NOMO-1 treated with dmso at 0.1 percent for 144 hours (cell line): ENCODE measurements at regions not wholly inside any gene's neighbourhood (a gene's known extent, or its start where the extent isn't known, plus 50 kb on each side); places are given as distances from the start of the nearest gene placed in this dataset.
"Not testable (repeated sequence)": the region's sequence is repeated elsewhere in the genome, so short reads cannot be mapped to it uniquely, and the experiment has no call there.

Experiments used
- DNase-seq: peaks from one replicate; lab custom pipeline; 2025; ENCODE audit not compliant: unreplicated experiment; lab: John Stamatoyannopoulos, UW

GRCh38 chr6:86615299-86615698, 322.0 kb upstream of the HTR1E start:
- DNase-seq = no peak

- no peak for DNase-seq
These were observed 327.6 kb upstream of the HTR1E start for GRCh38 chr6:86609549-86610388.

DNA sequence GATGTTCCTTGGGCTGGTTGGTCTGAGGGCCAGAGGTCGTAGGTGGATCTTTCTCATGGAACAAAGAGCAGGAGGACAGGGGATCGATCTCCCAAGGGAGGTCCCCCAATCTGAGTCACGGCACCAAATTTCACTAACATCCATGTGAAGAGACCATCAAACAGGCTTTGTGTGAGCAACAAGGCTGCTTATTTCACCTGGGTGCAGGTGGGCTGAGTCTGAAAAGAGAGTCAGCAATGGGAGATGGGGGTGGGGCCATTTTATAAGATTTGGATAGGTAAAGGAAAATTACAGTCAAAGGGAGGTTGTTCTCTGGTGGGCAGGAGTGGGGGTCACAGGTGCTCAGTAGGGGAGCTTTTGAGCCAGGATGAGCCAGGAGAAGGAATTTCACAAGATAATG, 334.0 kb upstream of the HTR1E start:
- DNase-seq = not testable (repeated sequence)

- DNase-seq = not testable (repeated sequence)
These were observed 335.2 kb upstream of the HTR1E start for GRCh38 chr6:86602093-86602492.

DNA sequence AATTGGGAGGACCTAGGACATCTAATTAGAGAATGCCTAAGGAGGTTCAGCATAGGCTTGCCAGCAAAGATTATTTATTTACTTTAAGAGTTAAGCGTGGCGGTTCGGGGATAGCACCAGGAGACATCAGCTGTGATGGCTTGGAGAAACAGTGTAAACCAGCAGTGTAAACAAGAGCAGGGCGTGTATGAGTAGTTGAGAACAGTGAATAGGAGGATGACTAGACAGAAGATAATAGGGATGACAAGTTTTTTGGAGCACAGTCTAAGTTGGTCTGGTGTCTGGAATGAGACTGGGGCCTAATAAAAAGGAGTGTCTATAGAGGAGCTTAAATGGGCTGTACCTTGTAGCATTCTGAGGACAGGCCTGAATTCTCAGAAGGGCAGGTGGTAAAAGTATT, 338.4 kb upstream of the HTR1E start:
- DNase-seq = not testable (repeated sequence)

GRCh38 chr6:86595641-86596040, 341.7 kb upstream of the HTR1E start:
- no peak for DNase-seq

- no peak for DNase-seq
These were observed 351.1 kb upstream of the HTR1E start for GRCh38 chr6:86586195-86586594.

DNA sequence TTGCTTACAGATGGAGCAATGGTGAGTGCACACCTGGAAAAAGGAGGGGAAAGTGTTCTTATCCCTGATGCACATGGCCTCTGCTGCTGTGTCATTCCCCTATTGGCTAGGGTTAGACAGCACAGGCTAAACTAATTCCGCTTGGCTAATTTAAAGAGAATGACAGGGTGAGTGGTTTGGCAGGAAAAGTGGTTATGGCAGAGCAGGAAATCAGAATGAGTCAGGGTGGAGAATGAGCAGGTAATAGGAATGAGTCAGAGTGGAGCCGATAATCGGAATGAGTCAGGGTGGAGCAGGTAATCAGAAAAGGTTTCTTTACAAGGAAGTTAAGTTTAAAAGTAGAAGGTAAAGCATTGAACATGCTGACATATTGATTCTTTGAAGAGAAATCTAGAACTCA, 355.5 kb upstream of the HTR1E start:
- DNase-seq = no peak

- no peak for DNase-seq
These were observed 374.1 kb upstream of the HTR1E start for GRCh38 chr6:86563197-86563596.

- no peak for DNase-seq
These were observed 379.0 kb upstream of the HTR1E start for GRCh38 chr6:86558318-86558717.

GRCh38 chr6:86537292-86537861, 400.0 kb upstream of the HTR1E start:
- no peak for DNase-seq

GRCh38 chr6:86536121-86536520, 401.2 kb upstream of the HTR1E start:
- DNase-seq = no peak

DNA sequence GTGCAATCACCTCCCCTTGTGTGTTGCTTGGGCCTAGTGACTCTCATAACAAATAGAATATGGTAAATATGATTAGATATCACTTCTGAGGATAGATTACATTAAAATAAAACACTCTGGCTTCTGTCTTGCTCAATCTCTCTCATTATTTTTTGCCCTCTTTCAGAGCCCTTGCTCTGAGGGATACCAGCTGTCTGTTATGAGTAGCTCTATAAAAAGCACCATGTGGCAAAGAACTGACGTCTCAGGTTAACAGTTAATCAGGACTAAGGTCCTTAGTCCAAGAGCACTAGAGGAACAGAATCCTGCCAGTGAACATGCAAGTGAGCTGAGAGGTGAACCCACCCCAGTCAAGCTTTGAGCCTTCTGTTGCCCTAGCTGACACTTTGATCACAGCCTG, 402.2 kb upstream of the HTR1E start:
- no peak for DNase-seq

- DNase-seq = no peak
These were observed 407.7 kb upstream of the HTR1E start for GRCh38 chr6:86529635-86530034.

DNA sequence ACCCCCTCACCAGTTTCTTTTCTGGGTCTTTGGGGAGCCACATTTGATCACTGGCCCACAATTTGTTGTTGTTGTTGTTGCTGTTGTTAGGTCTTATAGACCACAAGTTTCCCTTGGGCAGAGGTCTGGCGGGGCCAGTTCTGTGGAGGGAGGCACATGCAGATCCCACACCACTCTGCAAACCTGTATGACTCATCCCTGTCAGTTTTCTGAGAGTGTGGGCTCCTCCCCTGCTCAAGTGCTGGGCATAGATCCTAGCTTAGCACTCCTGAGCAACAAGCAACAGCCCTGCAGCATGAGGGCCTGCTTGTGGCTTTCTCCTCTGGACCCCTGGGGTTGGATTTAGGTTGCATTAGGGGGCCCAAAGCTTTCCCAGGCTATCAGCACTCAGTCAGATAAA, 411.1 kb upstream of the HTR1E start:
- DNase-seq = no peak

DNA sequence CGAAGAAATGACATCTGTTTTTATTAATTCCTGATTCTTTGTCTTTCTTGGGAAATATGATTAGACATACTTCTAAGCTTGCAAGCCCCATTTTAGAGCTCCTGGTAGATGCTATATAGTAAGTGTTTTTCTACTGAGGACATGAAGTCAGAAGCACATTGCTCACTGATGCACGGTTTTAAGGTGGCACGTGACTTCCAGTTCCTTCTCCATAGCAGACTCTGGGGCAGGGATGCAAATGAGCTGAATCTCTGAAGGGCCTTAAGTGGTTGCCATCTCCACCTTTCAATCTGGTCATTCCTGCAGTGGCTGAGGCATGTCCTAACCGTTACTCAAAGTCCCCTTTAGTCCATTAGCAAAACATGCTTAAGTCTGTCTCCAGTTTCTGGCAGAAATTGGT, 421.2 kb upstream of the HTR1E start:
- no peak for DNase-seq

- DNase-seq = no peak
These were observed 425.4 kb upstream of the HTR1E start for GRCh38 chr6:86511962-86512361.

DNA sequence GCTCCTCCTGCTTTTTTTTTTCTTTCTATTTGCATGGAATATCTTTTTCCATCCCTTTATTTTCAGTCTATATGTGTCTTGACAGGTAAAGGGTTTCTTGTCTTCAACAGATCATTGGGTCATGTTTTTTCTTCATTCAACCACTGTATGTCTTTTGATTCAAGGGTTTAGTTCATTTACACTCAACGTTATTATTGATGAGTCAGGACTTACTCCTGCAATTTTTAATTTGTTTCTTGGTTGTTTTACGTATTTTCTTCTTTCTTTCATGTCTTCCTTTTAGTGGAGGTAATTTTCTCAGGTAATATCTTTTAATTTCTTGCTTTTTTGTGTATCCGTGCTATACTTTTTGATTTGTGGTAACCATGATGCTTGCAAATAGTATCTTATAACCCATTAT, 429.1 kb upstream of the HTR1E start:
- no peak for DNase-seq

- no peak for DNase-seq
These were observed 434.8 kb upstream of the HTR1E start for GRCh38 chr6:86502497-86502896.

GRCh38 chr6:86500035-86500434, 437.3 kb upstream of the HTR1E start:
- DNase-seq = no peak

DNA sequence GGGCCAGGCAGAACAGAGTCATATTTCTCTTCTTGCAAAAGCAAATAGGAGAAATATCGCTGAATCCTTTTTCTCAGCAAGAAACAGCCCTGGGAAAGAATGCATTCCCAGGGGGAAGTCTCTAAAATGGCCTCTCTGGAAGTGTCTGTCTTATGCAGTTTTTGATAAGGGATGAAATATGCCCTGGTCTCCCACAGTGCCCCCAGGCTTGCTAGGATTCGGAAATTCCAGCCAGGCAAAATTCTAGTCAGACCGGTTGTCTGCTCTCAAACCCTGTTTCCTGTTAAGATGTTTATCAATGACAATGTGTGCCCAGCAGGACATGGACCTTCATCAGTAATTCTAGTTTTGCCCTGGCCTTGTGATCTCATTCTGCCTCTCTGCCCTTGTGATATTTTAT, 448.3 kb upstream of the HTR1E start:
- not testable (repeated sequence) for DNase-seq

- no peak for DNase-seq
These were observed 449.6 kb upstream of the HTR1E start for GRCh38 chr6:86487660-86488221.
